Neural progenitor cell (in vitro differentiated cells): ENCODE measurements at regions not wholly inside any gene's neighbourhood (a gene's known extent, or its start where the extent isn't known, plus 50 kb on each side); places are given as distances from the start of the nearest gene placed in this dataset.

Experiments
- DNase-seq: peaks from one replicate; pipeline ENCODE4 v3.0.0-alpha.2; 2016; ENCODE audit warnings: low spot score
- H2AFZ ChIP-seq: fragments of 200-600 bp; sonication (generic); replicated peaks from 2 replicates; pipeline ENCODE4 v1.6.1; 2016; ENCODE audit warnings: antibody characterized with exemption
- H3F3A ChIP-seq: fragments of 200-600 bp; sonication (generic); 2 replicates; pipeline ENCODE4 v1.6.1; 2016; ENCODE audit warnings: antibody characterized with exemption, low read depth
- H3K27ac ChIP-seq: fragments of 200-600 bp; sonication (generic); 2 replicates; pipeline ENCODE4 v1.5.1; 2016; ENCODE audit warnings: mild to moderate bottlenecking
- H3K27me3 ChIP-seq: fragments of 200-600 bp; sonication (generic); 2 replicates; pipeline ENCODE4 v1.6.1; 2016; ENCODE audit warnings: mild to moderate bottlenecking, moderate library complexity
- H3K36me3 ChIP-seq: fragments of 200-600 bp; sonication (generic); 2 replicates; pipeline ENCODE4 v1.5.1; 2016
- H3K4me1 ChIP-seq: fragments of 200-600 bp; sonication (generic); 2 replicates; pipeline ENCODE4 v1.6.1; 2016; ENCODE audit warnings: mixed run types
- H3K4me2 ChIP-seq: fragments of 200-600 bp; sonication (generic); 2 replicates; pipeline ENCODE4 v1.6.1; 2016
- H3K4me3 ChIP-seq: fragments of 200-600 bp; sonication (generic); 2 replicates; pipeline ENCODE4 v1.5.1; 2016
- H3K79me2 ChIP-seq: fragments of 200-600 bp; sonication (generic); 2 replicates; pipeline ENCODE4 v1.6.1; 2016; ENCODE audit warnings: low read depth
- H3K9ac ChIP-seq: fragments of 200-600 bp; sonication (generic); 2 replicates; pipeline ENCODE4 v1.6.1; 2016
- H3K9me3 ChIP-seq: fragments of 200-600 bp; sonication (generic); 2 replicates; pipeline ENCODE4 v1.5.1; 2016; ENCODE audit warnings: low read depth
- H4K20me1 ChIP-seq: fragments of 200-600 bp; sonication (generic); 2 replicates; pipeline ENCODE4 v1.6.1; 2016; ENCODE audit warnings: low read depth
- H3K27ac Mint-ChIP-seq: 3 replicates; pipeline ENCODE4 v1.8.0; 2021; ENCODE audit warnings: mixed read lengths
- H3K27me3 Mint-ChIP-seq: 2 replicates; pipeline ENCODE4 v1.8.0; 2022; ENCODE audit warnings: low read depth, mild to moderate bottlenecking, inconsistent platforms, moderate library complexity, mixed read lengths; ENCODE audit not compliant: insufficient read depth
- H3K36me3 Mint-ChIP-seq: 3 replicates; pipeline ENCODE4 v1.8.0; 2021; ENCODE audit warnings: mixed read lengths
- H3K4me1 Mint-ChIP-seq: 3 replicates; pipeline ENCODE4 v1.8.0; 2021; ENCODE audit warnings: mixed read lengths
- H3K4me3 Mint-ChIP-seq: 3 replicates; pipeline ENCODE4 v1.8.0; 2021; ENCODE audit warnings: mild to moderate bottlenecking, moderate library complexity, mixed read lengths
- H3K9me3 Mint-ChIP-seq: 3 replicates; pipeline ENCODE4 v1.8.0; 2020; ENCODE audit warnings: mixed read lengths
- EZH2 ChIP-seq: fragments of 200-600 bp; sonication (generic); IDR thresholded peaks from 2 replicates; pipeline ENCODE4 v1.6.1; 2017; ENCODE audit warnings: antibody characterized with exemption, mild to moderate bottlenecking, moderate library complexity
- EZH2phosphoT487 ChIP-seq: fragments of 200-600 bp; sonication (generic); IDR thresholded peaks from 2 replicates; pipeline ENCODE4 v1.6.1; 2017; ENCODE audit warnings: antibody characterized with exemption
- TF ChIP-seq, protein P1 (sequence below): fragments of 200-600 bp; sonication (generic); IDR thresholded peaks from 2 replicates; pipeline ENCODE4 v1.5.1; 2017; ENCODE audit warnings: antibody characterized with exemption, mild to moderate bottlenecking

DNA sequence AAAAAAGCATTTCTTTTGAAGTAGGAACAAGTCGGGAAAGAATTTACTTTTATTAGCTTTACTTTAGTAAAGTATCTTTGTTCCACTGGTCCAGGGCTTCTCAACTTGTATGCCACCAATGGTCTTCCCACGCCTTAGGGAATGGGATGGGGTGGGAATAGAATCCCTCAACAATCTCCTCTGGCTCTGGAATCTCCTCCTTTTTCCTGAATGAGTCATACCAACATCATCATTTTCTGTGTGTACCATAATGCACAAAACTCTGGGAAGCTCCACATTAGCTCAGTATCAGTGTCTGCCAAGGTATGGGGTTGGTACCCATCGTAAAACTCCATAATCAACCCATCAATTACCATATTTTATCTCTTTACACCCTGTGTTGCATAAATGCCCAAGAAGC lies 159.4 kb upstream of the BMPER start:
- H3K9me3 Mint-ChIP-seq, result no peaks in the 10 kb centered on the region
- H3K4me2 ChIP-seq, result no peak overlapping the region
- peaks cover 4% of the 10 kb centered on the region for H3K27me3 Mint-ChIP-seq
- H3K27ac ChIP-seq, result no peak overlapping the region
- H3K4me1 Mint-ChIP-seq, result no peaks in the 10 kb centered on the region
- H2AFZ ChIP-seq, result no peak overlapping the region
- H3K4me1 ChIP-seq, result no peaks in the 10 kb centered on the region
- no peaks in the 10 kb centered on the region for H4K20me1 ChIP-seq
- H3K4me3 ChIP-seq, result no peak overlapping the region
- no peak overlapping the region for H3K27ac Mint-ChIP-seq
- no peaks in the 10 kb centered on the region for H3K36me3 Mint-ChIP-seq
- no peak for TF ChIP-seq EZH2phosphoT487
- TF ChIP-seq, protein P1, sequence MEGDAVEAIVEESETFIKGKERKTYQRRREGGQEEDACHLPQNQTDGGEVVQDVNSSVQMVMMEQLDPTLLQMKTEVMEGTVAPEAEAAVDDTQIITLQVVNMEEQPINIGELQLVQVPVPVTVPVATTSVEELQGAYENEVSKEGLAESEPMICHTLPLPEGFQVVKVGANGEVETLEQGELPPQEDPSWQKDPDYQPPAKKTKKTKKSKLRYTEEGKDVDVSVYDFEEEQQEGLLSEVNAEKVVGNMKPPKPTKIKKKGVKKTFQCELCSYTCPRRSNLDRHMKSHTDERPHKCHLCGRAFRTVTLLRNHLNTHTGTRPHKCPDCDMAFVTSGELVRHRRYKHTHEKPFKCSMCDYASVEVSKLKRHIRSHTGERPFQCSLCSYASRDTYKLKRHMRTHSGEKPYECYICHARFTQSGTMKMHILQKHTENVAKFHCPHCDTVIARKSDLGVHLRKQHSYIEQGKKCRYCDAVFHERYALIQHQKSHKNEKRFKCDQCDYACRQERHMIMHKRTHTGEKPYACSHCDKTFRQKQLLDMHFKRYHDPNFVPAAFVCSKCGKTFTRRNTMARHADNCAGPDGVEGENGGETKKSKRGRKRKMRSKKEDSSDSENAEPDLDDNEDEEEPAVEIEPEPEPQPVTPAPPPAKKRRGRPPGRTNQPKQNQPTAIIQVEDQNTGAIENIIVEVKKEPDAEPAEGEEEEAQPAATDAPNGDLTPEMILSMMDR, result no peak
- no peak for TF ChIP-seq EZH2
- H3K79me2 ChIP-seq, result no peaks in the 10 kb centered on the region
- no peaks in the 10 kb centered on the region for H3F3A ChIP-seq
- H3K4me3 Mint-ChIP-seq, result no peak overlapping the region
- DNase-seq, result no peak
- no peaks in the 10 kb centered on the region for H3K27me3 ChIP-seq
- no peak overlapping the region for H3K9ac ChIP-seq
- no peaks in the 10 kb centered on the region for H3K9me3 ChIP-seq
- no peaks in the 10 kb centered on the region for H3K36me3 ChIP-seq

DNA sequence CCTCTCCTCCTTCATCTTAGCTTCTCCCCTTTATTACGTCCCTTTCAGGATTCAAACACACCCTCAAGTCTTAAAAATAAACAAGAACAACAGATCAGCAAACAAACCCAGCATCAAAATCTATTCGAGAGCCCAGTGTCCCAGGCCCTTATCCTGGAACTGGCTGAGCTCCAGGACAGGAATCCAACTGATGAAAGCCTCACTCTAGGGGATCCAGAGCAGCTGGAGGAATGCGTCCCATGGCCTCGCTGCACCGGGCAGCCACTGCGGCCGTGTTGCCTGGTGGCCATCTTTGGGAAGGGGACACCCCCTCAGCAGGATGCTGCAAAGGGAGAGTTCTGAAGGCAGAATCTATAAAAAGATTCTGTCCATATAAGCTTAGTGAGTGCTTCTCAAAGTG lies 156.5 kb upstream of the BMPER start:
- Mint-ChIP-seq H3K4me1 (peaks cover 5% of the 10 kb centered on the region), H3K4me3 (no peak overlapping the region), H3K36me3 (no peaks in the 10 kb centered on the region), H3K9me3 (no peaks in the 10 kb centered on the region), H3K27me3 (peaks cover 4% of the 10 kb centered on the region), H3K27ac (no peak overlapping the region)
- Histone ChIP-seq H3K9me3 (no peaks in the 10 kb centered on the region), H3K79me2 (no peaks in the 10 kb centered on the region), H3K4me2 (no peak overlapping the region), H4K20me1 (no peaks in the 10 kb centered on the region), H3K36me3 (no peaks in the 10 kb centered on the region), H2AFZ (no peak overlapping the region), H3K27me3 (no peaks in the 10 kb centered on the region), H3K27ac (no peak overlapping the region), H3K9ac (no peak overlapping the region), H3F3A (no peaks in the 10 kb centered on the region), H3K4me3 (no peak overlapping the region), H3K4me1 (peaks cover 6% of the 10 kb centered on the region)
- DNase-seq, result no peak
- TF ChIP-seq, protein P1, result no peak
- TF ChIP-seq EZH2 (no peak), EZH2phosphoT487 (no peak)

DNA sequence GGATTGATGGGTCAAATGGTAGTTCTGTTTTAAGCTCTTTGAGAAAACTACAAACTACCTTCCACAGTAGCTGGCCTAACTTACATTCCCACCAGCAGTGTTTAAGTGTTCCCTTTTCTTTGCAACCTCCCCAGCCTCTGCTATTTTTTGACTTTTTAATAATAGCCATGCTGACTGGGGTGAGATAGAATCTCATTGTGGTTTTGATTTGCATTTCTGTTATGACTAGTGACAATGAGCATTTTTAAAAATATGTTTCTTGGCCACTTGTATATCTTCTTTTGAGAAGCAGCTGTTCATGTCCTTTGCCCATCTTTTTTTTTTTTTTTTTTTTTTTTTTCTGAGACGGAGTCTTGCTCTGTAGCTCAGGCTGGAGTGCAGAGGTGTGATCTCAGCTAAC lies 155.2 kb upstream of the BMPER start:
- Histone ChIP-seq H3K9ac (no peak overlapping the region), H4K20me1 (no peaks in the 10 kb centered on the region), H3K4me2 (no peak overlapping the region), H3K9me3 (no peaks in the 10 kb centered on the region), H3F3A (no peaks in the 10 kb centered on the region), H3K79me2 (no peaks in the 10 kb centered on the region), H3K4me3 (no peak overlapping the region), H2AFZ (no peak overlapping the region), H3K27ac (no peak overlapping the region), H3K36me3 (no peaks in the 10 kb centered on the region), H3K4me1 (peaks cover 10% of the 10 kb centered on the region), H3K27me3 (no peaks in the 10 kb centered on the region)
- Mint-ChIP-seq H3K27me3 (peaks cover 2% of the 10 kb centered on the region), H3K27ac (no peak overlapping the region), H3K9me3 (no peaks in the 10 kb centered on the region), H3K4me3 (no peak overlapping the region), H3K36me3 (no peaks in the 10 kb centered on the region), H3K4me1 (peaks cover 5% of the 10 kb centered on the region)
- TF ChIP-seq EZH2phosphoT487 (no peak), EZH2 (no peak)
- TF ChIP-seq, protein P1, result no peak
- DNase-seq, result no peak

DNA sequence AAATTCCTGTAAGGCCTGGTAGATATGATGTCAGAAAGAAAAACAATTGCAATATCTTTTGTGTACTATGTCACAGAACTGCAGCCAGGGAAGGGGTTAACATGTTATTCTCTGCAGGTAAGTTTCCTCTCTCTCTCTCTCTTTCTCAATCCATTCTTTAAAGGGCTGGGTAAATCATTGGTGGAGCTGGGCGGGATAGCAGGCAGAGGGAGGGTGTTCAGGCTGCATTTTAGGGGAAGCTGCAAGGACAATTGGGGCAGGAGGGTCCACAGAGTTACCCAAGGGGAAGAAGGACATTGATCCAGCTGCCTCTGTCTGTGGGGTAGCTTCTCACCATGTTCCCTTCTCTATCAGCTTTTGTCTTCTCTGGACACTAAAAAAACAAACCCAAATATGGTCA lies 153.9 kb upstream of the BMPER start:
- no peak for DNase-seq
- Histone ChIP-seq H3K4me3 (no peak overlapping the region), H3K9ac (no peak overlapping the region), H3K27ac (no peak overlapping the region), H3K9me3 (no peaks in the 10 kb centered on the region), H3F3A (no peaks in the 10 kb centered on the region), H3K36me3 (no peaks in the 10 kb centered on the region), H3K79me2 (no peaks in the 10 kb centered on the region), H3K4me2 (no peak overlapping the region), H3K27me3 (no peaks in the 10 kb centered on the region), H3K4me1 (peaks cover 10% of the 10 kb centered on the region), H4K20me1 (no peaks in the 10 kb centered on the region), H2AFZ (no peak overlapping the region)
- H3K4me1 Mint-ChIP-seq, result peaks cover 5% of the 10 kb centered on the region
- H3K27me3 Mint-ChIP-seq, result peaks cover 2% of the 10 kb centered on the region
- no peaks in the 10 kb centered on the region for H3K36me3 Mint-ChIP-seq
- no peaks in the 10 kb centered on the region for H3K9me3 Mint-ChIP-seq
- no peak overlapping the region for H3K27ac Mint-ChIP-seq
- TF ChIP-seq EZH2, result no peak
- TF ChIP-seq, protein P1, result no peak
- no peak for TF ChIP-seq EZH2phosphoT487
- no peak overlapping the region for H3K4me3 Mint-ChIP-seq
